ENCODE measurements at regions not wholly inside any gene's neighbourhood (a gene's known extent, or its start where the extent isn't known, plus 50 kb on each side); places are given as distances from the start of the nearest gene placed in this dataset.

DNA sequence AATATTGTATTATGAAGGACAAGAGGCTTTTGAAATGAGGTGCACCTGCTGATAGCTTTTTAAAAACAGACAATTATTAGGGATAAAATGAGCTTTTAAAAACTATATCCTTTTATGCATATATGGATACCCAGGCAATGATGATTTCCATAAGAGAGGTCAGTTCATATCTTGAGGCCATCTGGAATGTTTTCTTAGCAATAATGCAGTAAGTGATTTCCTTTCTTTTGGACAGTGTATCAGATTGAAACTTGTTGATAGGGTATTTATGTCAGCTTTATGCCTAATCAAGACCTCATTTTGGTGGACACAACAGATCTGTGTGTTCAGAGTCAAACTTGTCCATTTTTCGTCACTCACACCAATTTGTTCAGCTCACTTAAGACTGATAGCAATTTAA is 413.5 kb upstream of the WWC1 start:
- Histone ChIP-seq H3K27ac (ENCODE audit: control insufficient read depth, insufficient read depth) (no peak overlapping the region), H3K27me3 (replicated peaks in 1 of 2; ENCODE audit: control insufficient read depth in 2 of 2, insufficient read depth in 2 of 2, low read length in 1 of 2) (no peaks in the 10 kb centered on the region), H2AFZ (ENCODE audit: control insufficient read depth, low read depth, low read length) (no peak overlapping the region), H3K9me3 (replicated peaks; ENCODE audit: control insufficient read depth, insufficient read depth, low read length) (no peaks in the 10 kb centered on the region; the same call in 2 of the 3 replicates), H3K9ac (ENCODE audit: control insufficient read depth, insufficient read depth, low read length) (no peak overlapping the region), H4K20me1 (ENCODE audit: control insufficient read depth, insufficient read depth) (no peaks in the 10 kb centered on the region), H3K4me1 (ENCODE audit: control insufficient read depth, insufficient read depth, low read length) (no peaks in the 10 kb centered on the region), H3K4me3 (no peak overlapping the region), H3K4me2 (ENCODE audit: control insufficient read depth, insufficient read depth) (no peak overlapping the region), H3K36me3 (ENCODE audit: control insufficient read depth in 2 of 2, insufficient read depth in 2 of 2, low read length in 1 of 2) (no peaks in the 10 kb centered on the region), H3K79me2 (ENCODE audit: control insufficient read depth, insufficient read depth, low read length) (no peaks in the 10 kb centered on the region)
- CTCF ChIA-PET, result no interaction called here
- RAD21 ChIA-PET (ENCODE audit: unreplicated experiment), result no interaction called here
- DNase-seq (ENCODE audit: low read depth, low spot score) (no peak), ATAC-seq (no peak), FAIRE-seq (no peak)
- WGBS (ENCODE audit: insufficient coverage, insufficient replicate concordance, low lambda C conversion rate, missing lambda C conversion rate), result 0% methylated on average over 1 of the region's 1 CpG
- in situ Hi-C loops (cut with MboI) (no loop called here), intact Hi-C loops (cut with micrococcal nuclease; ENCODE audit: unreplicated experiment) (no loop called here)
- POLR2A ChIA-PET, result no interaction called here
- SMC1A ChIA-PET (ENCODE audit: uncharacterized antibody, unreplicated experiment), result interaction anchor here (1.0 kb wide), 1 partner anchor 66 kb away, joined by 3 read pairs; no protein-coding TSS in a partner anchor
- no TSS peak for BruUV-seq (replicated peaks)
- no peak for TF ChIP-seq RCOR1 (conservative IDR thresholded peaks at IDR 0.05; ENCODE audit: low read depth, low read length)
- no peak for TF ChIP-seq DPF2 (IDR thresholded peaks at IDR 0.05)
- TF ChIP-seq, protein P1, sequence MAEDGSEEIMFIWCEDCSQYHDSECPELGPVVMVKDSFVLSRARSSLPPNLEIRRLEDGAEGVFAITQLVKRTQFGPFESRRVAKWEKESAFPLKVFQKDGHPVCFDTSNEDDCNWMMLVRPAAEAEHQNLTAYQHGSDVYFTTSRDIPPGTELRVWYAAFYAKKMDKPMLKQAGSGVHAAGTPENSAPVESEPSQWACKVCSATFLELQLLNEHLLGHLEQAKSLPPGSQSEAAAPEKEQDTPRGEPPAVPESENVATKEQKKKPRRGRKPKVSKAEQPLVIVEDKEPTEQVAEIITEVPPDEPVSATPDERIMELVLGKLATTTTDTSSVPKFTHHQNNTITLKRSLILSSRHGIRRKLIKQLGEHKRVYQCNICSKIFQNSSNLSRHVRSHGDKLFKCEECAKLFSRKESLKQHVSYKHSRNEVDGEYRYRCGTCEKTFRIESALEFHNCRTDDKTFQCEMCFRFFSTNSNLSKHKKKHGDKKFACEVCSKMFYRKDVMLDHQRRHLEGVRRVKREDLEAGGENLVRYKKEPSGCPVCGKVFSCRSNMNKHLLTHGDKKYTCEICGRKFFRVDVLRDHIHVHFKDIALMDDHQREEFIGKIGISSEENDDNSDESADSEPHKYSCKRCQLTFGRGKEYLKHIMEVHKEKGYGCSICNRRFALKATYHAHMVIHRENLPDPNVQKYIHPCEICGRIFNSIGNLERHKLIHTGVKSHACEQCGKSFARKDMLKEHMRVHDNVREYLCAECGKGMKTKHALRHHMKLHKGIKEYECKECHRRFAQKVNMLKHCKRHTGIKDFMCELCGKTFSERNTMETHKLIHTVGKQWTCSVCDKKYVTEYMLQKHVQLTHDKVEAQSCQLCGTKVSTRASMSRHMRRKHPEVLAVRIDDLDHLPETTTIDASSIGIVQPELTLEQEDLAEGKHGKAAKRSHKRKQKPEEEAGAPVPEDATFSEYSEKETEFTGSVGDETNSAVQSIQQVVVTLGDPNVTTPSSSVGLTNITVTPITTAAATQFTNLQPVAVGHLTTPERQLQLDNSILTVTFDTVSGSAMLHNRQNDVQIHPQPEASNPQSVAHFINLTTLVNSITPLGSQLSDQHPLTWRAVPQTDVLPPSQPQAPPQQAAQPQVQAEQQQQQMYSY (CRISPR knock-in tag; IDR thresholded peaks at IDR 0.05), result no peak

GRCh38 chr5:167880420-167880819 is 411.0 kb upstream of the WWC1 start:
- ChIA-PET CTCF (interaction anchor here (0.7 to 1.3 kb wide), 2 partner anchors 36 to 502 kb away, joined by 3 to 4 read pairs; no protein-coding TSS in a partner anchor), POLR2A (no interaction called here), RAD21 (ENCODE audit: unreplicated experiment) (no interaction called here), SMC1A (ENCODE audit: uncharacterized antibody, unreplicated experiment) (no interaction called here)
- in situ Hi-C loops (cut with MboI), result no loop called here
- no peak for TF ChIP-seq YBX1 (IDR thresholded peaks at IDR 0.05)
- TF ChIP-seq, protein P2, sequence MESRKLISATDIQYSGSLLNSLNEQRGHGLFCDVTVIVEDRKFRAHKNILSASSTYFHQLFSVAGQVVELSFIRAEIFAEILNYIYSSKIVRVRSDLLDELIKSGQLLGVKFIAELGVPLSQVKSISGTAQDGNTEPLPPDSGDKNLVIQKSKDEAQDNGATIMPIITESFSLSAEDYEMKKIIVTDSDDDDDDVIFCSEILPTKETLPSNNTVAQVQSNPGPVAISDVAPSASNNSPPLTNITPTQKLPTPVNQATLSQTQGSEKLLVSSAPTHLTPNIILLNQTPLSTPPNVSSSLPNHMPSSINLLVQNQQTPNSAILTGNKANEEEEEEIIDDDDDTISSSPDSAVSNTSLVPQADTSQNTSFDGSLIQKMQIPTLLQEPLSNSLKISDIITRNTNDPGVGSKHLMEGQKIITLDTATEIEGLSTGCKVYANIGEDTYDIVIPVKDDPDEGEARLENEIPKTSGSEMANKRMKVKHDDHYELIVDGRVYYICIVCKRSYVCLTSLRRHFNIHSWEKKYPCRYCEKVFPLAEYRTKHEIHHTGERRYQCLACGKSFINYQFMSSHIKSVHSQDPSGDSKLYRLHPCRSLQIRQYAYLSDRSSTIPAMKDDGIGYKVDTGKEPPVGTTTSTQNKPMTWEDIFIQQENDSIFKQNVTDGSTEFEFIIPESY (IDR thresholded peaks at IDR 0.05), result no peak
- TF ChIP-seq IKZF1 (conservative IDR thresholded peaks at IDR 0.05), result no peak
- Histone ChIP-seq H3K4me1 (ENCODE audit: control insufficient read depth, insufficient read depth, low read length) (no peaks in the 10 kb centered on the region), H3K9ac (ENCODE audit: control insufficient read depth, insufficient read depth, low read length) (no peak overlapping the region), H3K4me3 (no peak overlapping the region), H4K20me1 (ENCODE audit: control insufficient read depth, insufficient read depth) (no peaks in the 10 kb centered on the region), H2AFZ (ENCODE audit: control insufficient read depth, low read depth, low read length) (no peak overlapping the region), H3K9me3 (replicated peaks; ENCODE audit: control insufficient read depth, insufficient read depth, low read length) (no peaks in the 10 kb centered on the region; the same call in 2 of the 3 replicates), H3K79me2 (ENCODE audit: control insufficient read depth, insufficient read depth, low read length) (no peaks in the 10 kb centered on the region), H3K36me3 (ENCODE audit: control insufficient read depth in 2 of 2, insufficient read depth in 2 of 2, low read length in 1 of 2) (no peaks in the 10 kb centered on the region), H3K4me2 (ENCODE audit: control insufficient read depth, insufficient read depth) (no peak overlapping the region), H3K27me3 (replicated peaks in 1 of 2; ENCODE audit: control insufficient read depth in 2 of 2, insufficient read depth in 2 of 2, low read length in 1 of 2) (no peaks in the 10 kb centered on the region), H3K27ac (ENCODE audit: control insufficient read depth, insufficient read depth) (no peak overlapping the region)
- ATAC-seq (no peak), FAIRE-seq (no peak), DNase-seq (ENCODE audit: low read depth, low spot score) (no peak)
- 30% methylated on average over 1 of the region's 1 CpG for WGBS (ENCODE audit: insufficient coverage, insufficient replicate concordance, low lambda C conversion rate, missing lambda C conversion rate)
- no TSS peak for BruUV-seq (replicated peaks)
- intact Hi-C loops (cut with micrococcal nuclease; ENCODE audit: unreplicated experiment), result no loop called here

Data from GM12878 (cell line).